ENCODE measurements at regions not wholly inside any gene's neighbourhood (a gene's known extent, or its start where the extent isn't known, plus 50 kb on each side); places are given as distances from the start of the nearest gene placed in this dataset.

DNA sequence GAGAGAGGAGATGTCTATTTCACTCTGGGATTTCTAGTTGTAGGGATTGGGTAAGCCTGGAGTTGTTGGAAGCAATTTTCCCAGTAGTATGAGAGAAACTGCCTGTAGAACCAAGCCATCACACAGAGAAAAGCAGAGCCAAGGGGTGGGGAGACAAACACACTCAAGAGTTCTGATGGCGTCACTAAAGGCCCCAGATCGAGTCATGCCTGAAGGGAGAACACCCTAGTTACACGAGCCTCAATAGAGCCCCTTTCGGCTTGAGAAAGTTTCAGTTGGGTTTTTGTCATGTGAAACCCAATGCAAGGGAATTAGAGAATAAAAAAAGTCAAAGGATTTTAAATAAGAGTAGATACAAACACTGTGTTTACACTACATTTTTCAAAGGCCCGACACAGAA, 66.1 kb upstream of the PFN2 start:
- Histone ChIP-seq H3K4me1 (peaks cover 0 to 7% (median 0%) of the 10 kb centered on the region in 12 donors), H3K27me3 (no peaks in the 10 kb centered on the region), H3K9me3 (peaks cover 0 to 16% (median 3%) of the 10 kb centered on the region in 12 donors), H3K36me3 (no peaks in the 10 kb centered on the region), H3K4me3 (no peak overlapping the region), H3K27ac (no peak overlapping the region)
- DNase-seq (no peak), ATAC-seq (no peak)
- TF ChIP-seq, protein P1, sequence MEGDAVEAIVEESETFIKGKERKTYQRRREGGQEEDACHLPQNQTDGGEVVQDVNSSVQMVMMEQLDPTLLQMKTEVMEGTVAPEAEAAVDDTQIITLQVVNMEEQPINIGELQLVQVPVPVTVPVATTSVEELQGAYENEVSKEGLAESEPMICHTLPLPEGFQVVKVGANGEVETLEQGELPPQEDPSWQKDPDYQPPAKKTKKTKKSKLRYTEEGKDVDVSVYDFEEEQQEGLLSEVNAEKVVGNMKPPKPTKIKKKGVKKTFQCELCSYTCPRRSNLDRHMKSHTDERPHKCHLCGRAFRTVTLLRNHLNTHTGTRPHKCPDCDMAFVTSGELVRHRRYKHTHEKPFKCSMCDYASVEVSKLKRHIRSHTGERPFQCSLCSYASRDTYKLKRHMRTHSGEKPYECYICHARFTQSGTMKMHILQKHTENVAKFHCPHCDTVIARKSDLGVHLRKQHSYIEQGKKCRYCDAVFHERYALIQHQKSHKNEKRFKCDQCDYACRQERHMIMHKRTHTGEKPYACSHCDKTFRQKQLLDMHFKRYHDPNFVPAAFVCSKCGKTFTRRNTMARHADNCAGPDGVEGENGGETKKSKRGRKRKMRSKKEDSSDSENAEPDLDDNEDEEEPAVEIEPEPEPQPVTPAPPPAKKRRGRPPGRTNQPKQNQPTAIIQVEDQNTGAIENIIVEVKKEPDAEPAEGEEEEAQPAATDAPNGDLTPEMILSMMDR (IDR thresholded peaks at IDR 0.05): no peak
- TF ChIP-seq POLR2A (IDR thresholded peaks at IDR 0.05): no peak
- intact Hi-C loops (cut with DNase I): no loop called here
- WGBS, 4 donors: 90 to 95% (median 91%) methylated on average over 5 of the region's 5 CpGs

DNA sequence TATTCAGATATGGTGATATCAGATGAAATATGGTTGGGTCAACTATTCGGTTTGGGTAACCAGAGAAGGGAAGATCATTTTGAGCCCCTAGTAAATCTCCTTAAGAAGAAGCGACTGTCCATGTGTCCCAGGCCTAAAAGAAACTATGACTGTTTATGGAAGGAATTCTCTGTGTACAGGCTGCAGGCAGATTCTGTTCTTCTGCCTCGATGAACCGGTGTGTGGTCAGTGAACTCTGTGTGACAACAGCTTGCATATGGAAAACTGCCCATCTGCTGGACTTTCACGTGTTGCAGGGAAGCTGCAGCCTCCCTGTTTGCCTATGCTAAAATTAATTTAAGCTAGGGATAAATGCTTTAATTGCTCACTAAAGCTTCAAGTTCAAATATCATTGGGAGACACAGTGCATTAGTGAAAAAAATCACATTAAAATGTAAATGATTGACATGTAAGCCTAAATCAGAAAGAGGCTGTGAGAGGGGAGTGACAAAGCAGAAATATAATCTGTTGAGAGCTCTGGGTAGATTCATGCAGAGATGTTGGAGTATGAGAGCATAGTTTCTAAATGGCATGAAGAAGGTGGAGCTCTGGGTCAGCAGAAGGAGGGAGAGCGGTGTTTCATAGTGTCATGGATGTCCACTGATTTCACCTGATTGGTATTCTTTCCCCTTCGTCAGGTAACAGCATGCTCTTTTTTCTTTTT, 65.4 kb upstream of the PFN2 start:
- no peak for TF ChIP-seq POLR2A (IDR thresholded peaks at IDR 0.05)
- TF ChIP-seq, protein P1 (IDR thresholded peaks at IDR 0.05): no peak
- no peaks in the 10 kb centered on the region for H3K27me3 ChIP-seq
- DNase-seq (no peak), ATAC-seq (no peak)
- no peak overlapping the region for H3K4me3 ChIP-seq
- peaks cover 0 to 9% (median 0%) of the 10 kb centered on the region in 12 donors for H3K9me3 ChIP-seq
- no peaks in the 10 kb centered on the region for H3K36me3 ChIP-seq
- intact Hi-C loops (cut with DNase I): no loop called here
- peaks cover 0 to 7% (median 0%) of the 10 kb centered on the region in 12 donors for H3K4me1 ChIP-seq
- no peak overlapping the region for H3K27ac ChIP-seq
- WGBS, 4 donors: 72 to 88% (median 80%) methylated on average over 7 of the region's 7 CpGs

DNA sequence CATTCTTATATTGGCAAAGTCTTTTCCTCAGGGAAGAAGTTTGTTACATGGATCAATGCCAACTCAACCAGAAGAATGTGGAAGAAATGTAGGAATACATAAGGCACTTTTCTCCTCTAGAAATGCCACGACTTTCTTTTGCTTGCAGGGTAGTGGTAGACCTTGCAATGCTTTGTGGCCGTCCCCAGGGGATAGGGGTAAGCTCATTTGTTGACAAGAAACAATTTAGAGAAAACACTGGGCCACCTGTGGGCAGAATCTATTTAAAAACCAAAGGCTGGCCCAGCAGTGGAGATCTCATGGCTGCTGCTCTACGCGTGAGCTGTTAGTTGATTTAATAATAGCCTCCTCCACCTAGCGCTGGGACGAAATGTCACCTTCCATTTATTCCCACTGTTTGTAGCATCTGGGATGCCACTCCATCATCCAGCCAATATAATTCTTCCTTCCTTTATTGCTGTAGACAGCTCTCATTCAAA, 64.6 kb upstream of the PFN2 start:
- Histone ChIP-seq H3K9me3 (peaks cover 0 to 4% (median 0%) of the 10 kb centered on the region in 12 donors), H3K4me3 (no peak overlapping the region), H3K4me1 (peaks cover 0 to 7% (median 0%) of the 10 kb centered on the region in 12 donors), H3K36me3 (no peaks in the 10 kb centered on the region), H3K27me3 (no peaks in the 10 kb centered on the region), H3K27ac (no peak overlapping the region)
- WGBS, 4 donors: 57 to 73% (median 62%) methylated on average over 6 of the region's 6 CpGs
- ATAC-seq (peak in 3 of 4 donors; percentile 54 to 70 (median 63)), DNase-seq (no peak)
- intact Hi-C loops (cut with DNase I): no loop called here
- TF ChIP-seq, protein P1 (IDR thresholded peaks at IDR 0.05): no peak
- no peak for TF ChIP-seq POLR2A (IDR thresholded peaks at IDR 0.05)

DNA sequence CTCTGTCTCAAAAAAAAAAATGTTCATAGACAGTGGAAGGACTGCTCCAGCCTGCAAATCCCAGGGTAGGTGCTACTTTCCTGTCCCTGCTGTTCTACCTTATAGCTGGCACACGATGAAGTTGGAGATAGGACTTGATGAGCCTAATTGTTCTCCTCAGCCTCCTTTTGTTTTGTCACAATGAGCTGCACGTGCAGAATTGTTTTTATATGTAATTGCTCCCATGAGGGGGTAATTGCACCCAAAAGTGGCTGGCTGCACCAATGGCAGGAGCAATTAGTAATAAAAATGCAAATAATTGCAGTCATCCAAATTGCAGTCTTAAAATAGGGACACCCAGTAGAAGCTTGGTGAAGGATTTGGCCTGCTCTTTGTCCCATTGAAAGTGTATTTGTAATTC, 63.0 kb upstream of the PFN2 start:
- 36 to 47% (median 41%) methylated on average over 2 of the region's 2 CpGs for WGBS, 4 donors
- H3K4me1 ChIP-seq: peaks cover 0 to 7% (median 0%) of the 10 kb centered on the region in 12 donors
- TF ChIP-seq, protein P1 (IDR thresholded peaks at IDR 0.05): no peak
- no peak for TF ChIP-seq POLR2A (IDR thresholded peaks at IDR 0.05)
- no peaks in the 10 kb centered on the region for H3K27me3 ChIP-seq
- H3K27ac ChIP-seq: no peak overlapping the region
- H3K4me3 ChIP-seq: no peak overlapping the region
- H3K36me3 ChIP-seq: no peaks in the 10 kb centered on the region
- intact Hi-C loops (cut with DNase I): no loop called here
- DNase-seq: no peak
- H3K9me3 ChIP-seq: no peaks in the 10 kb centered on the region
- no peak for ATAC-seq
